ENCODE measurements at regions not wholly inside any gene's neighbourhood (a gene's known extent, or its start where the extent isn't known, plus 50 kb on each side); places are given as distances from the start of the nearest gene placed in this dataset.

- DNase-seq (ENCODE audit: low read depth) = no peak
- no peak for TF ChIP-seq CTCF (IDR thresholded peaks at IDR 0.05; ENCODE audit: control insufficient read depth, extremely low read depth, insufficient read depth)
- no peak overlapping the region for H3K4me3 ChIP-seq (ENCODE audit: low read depth, low read length)
Observed at GRCh38 chr12:47022296-47022695, 57.1 kb upstream of the PCED1B start.

GRCh38 chr12:47023311-47023710 is 56.1 kb upstream of the PCED1B start:
- no peak for DNase-seq (ENCODE audit: low read depth)
- no peak overlapping the region for H3K4me3 ChIP-seq (ENCODE audit: low read depth, low read length)
- no peak for TF ChIP-seq CTCF (IDR thresholded peaks at IDR 0.05; ENCODE audit: control insufficient read depth, extremely low read depth, insufficient read depth)

GRCh38 chr12:47023953-47024352 is 55.5 kb upstream of the PCED1B start:
- TF ChIP-seq CTCF (IDR thresholded peaks at IDR 0.05; ENCODE audit: control insufficient read depth, extremely low read depth, insufficient read depth) = no peak
- no peak for DNase-seq (ENCODE audit: low read depth)
- H3K4me3 ChIP-seq (ENCODE audit: low read depth, low read length) = no peak overlapping the region

- no peak overlapping the region for H3K4me3 ChIP-seq (ENCODE audit: low read depth, low read length)
- TF ChIP-seq CTCF (IDR thresholded peaks at IDR 0.05; ENCODE audit: control insufficient read depth, extremely low read depth, insufficient read depth) = no peak
- DNase-seq (ENCODE audit: low read depth) = no peak
Observed at GRCh38 chr12:47024463-47024862, 55.0 kb upstream of the PCED1B start.

- DNase-seq (ENCODE audit: low read depth) = no peak
- no peak for TF ChIP-seq CTCF (IDR thresholded peaks at IDR 0.05; ENCODE audit: control insufficient read depth, extremely low read depth, insufficient read depth)
- H3K4me3 ChIP-seq (ENCODE audit: low read depth, low read length) = no peak overlapping the region
Observed at GRCh38 chr12:47025349-47025748, 54.1 kb upstream of the PCED1B start.

- no peak overlapping the region for H3K4me3 ChIP-seq (ENCODE audit: low read depth, low read length)
- DNase-seq (ENCODE audit: low read depth) = no peak
- no peak for TF ChIP-seq CTCF (IDR thresholded peaks at IDR 0.05; ENCODE audit: control insufficient read depth, extremely low read depth, insufficient read depth)
Observed at GRCh38 chr12:47025798-47026197, 53.6 kb upstream of the PCED1B start.

- no peak for DNase-seq (ENCODE audit: low read depth)
- no peak overlapping the region for H3K4me3 ChIP-seq (ENCODE audit: low read depth, low read length)
- no peak for TF ChIP-seq CTCF (IDR thresholded peaks at IDR 0.05; ENCODE audit: control insufficient read depth, extremely low read depth, insufficient read depth)
Observed at GRCh38 chr12:47026291-47026690, 53.1 kb upstream of the PCED1B start.
